ENCODE measurements at regions not wholly inside any gene's neighbourhood (a gene's known extent, or its start where the extent isn't known, plus 50 kb on each side); places are given as distances from the start of the nearest gene placed in this dataset.

- DNase-seq, result no peak
These were observed 191.3 kb upstream of the CRY1 start for GRCh38 chr12:107284692-107285091.

GRCh38 chr12:107287436-107288413 lies 194.4 kb upstream of the CRY1 start:
- DNase-seq, result peak; percentile 3

DNA sequence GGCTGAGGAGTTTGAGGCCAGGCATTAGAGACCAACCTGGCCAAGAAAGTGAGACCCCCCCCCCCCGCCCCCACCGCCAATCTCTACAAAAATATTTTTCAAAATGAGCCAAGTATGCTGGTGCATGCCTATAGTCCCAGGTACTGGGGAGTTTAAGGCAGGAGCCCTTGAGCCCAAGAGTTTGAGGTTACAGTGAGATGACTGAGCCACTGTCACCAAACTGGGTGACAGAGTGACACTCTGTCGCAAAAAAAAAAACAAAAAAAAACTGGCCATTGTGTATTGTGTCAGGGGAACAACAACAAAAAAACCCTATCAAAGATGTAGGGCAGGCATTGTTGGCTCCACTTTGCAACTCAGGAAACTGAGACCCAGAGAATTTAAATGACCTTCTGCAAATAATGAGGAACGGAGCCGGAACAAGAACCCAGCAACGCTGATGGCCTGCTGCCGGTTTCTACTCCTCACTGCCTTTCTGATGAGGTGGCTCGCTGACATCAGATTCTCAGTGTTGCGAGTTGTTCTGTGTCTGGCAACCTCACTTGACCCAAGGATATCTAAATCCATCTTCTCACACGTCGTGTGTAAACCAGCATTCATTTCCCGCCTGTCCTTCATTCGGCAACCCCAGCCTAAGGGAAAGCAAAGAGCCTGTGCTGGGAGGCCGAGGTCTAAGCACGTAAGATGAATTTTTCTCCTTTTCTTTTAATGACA lies 195.2 kb upstream of the CRY1 start:
- no peak for DNase-seq

DNA sequence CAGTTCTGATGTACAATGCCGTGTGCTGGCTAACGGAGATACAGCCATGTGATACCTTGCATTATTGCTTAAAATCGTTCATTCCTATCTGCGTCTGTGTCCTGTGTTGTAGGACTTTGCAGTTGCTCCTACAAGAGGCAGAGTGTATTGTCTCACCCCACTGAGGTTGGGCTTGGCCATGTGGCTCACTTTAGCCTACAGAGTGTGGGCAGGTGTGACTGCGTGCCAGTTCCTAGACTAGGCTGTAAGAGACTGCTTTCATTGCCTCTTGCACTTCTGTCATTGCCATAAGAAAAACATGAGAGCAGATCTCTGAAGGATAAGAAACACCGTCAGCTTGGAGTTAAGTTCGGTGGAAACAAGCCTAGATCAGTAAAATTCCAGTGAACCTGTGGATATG lies 197.7 kb upstream of the CRY1 start:
- no peak for DNase-seq

- DNase-seq, result peak; percentile 21
These were observed 203.3 kb upstream of the CRY1 start for GRCh38 chr12:107296681-107297089.

DNA sequence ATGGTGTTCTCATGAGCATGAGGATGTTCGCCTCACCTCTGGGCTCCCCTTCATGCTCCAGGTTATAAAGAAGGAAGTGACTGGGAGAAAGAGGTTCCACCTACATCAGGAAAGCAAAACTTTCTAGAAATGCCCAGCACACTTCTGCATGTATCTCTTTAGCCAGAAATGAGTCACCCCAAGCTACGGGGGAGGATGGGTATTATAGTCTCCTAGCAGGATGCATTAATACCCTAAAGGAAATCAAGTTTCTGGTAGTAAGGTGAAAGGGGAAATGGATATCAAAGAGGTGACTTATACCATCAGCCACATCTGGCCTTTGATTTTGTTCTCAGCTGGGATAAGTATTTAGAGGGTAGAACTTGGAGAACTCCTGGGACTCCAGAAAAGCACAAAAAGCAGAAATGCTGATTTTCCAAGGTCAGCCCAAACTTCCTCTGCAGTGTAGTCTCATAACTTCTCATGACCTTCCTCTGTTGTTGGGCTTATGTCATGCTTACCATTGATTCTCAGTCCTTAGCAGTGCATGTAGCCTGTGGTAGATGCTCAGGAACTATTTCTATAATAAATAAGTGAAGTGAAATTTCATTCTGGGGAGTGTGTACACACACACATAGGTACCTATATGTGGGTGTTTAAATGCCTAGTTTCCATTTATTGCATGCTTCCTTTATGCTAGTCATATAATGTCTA lies 209.4 kb upstream of the CRY1 start:
- DNase-seq, result peak; percentile 6

DNA sequence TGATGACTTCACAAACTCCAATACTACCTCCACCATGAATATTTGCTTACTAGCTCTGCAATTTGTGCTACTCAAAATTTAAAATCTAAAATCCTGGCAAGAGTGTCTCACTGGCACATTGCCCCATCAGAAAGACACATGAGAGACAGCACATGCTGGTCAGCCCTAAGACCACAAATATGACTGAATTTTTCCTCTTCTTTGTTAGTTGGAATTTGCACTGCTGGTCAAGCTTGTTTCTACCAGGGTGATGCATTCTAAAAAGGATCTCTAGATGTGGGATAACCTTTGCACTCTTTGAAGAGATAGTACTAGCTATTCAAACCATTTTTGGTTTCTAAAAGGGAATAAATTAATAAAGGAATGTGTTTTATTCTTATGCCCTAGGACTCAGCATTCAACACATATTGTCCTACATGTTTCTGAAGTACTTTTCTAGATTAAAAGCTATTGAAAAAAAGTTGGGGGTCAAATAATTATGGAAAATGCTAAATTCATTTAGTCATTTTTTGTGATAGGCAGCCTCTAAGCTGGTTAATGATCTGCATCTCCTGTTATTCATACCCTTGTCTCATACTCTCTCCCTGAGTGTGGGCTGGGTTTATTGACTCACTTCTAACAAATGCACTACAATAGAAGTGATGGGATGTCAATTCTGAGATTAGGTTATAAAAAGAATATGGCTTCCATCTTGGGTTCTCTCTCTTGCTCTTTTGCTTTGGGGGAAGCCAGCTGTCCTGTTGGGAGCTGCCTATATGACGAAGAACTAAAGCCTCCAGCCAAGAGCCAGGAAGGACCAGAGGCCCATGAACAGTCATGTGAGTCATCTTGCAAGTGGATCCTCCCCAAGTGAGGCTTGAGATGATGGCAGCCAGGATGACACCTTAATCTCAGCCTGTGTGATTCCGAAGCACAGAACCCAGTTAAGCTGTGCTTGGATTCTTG lies 211.5 kb upstream of the CRY1 start:
- peak; percentile 19 for DNase-seq

DNA sequence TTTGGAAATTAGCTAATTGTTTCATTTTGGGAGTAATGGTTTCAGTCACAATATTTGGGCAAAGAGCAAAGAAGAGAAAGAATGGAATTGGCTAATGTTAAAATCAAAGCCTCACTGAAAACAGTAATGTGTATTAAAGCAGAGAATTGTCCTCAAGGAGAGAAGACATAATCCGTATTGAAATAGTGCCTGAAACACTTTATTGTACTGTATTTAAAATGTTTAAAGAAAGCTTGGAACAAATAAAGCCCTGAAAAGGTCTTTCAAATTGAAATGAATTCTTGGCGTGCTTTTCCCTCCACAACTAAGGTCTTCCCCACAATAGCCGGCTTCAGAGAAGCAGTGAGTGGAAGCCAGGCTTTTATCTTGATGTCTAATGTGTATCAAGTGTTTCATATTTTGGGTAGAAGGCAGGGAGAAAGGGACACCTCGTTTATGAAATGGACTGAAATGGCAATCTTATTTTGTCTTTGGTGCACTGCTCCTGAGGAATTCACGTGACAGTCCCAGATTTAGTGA lies 212.9 kb upstream of the CRY1 start:
- DNase-seq, result no peak

DNA sequence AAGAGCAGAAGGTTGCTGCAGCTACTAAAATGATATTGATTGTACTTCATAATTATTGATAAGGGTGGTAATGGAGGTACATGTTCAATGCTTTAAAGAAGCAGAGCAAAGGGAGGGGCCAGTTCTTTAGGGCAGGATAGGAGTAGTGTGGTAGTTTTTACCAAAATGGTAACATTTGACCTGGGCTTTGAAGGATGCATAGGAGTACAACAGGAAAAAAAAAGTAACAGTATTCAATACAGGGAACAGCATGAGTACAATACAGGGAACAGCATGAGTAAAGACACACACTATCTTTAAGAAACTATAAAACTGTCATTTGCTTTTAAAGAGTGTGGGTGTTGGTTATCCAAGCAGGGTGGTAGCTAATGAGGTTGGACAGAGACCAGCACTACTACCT lies 215.0 kb upstream of the CRY1 start:
- DNase-seq, result no peak

GRCh38 chr12:107309020-107309419 lies 215.7 kb upstream of the CRY1 start:
- no peak for DNase-seq

DNA sequence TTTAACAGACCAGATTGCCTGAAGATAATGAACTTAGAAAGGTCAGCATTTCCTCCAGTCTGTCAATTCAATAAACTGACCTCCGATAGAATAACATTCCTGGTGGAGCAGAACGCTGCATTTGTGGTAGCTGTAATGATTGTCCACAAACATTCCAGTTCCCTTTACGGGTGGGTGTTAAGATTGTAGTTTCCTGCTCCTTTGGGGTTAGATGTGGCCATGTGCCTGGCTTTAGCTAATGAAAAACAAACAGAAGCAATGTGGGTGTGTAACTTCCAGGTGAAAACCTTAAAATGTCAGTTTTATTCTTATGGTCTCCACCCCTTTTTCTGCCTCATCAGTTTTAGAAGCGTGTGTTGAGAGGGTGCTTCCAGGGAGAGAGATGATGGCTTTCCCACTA lies 217.3 kb upstream of the CRY1 start:
- no peak for DNase-seq

DNA sequence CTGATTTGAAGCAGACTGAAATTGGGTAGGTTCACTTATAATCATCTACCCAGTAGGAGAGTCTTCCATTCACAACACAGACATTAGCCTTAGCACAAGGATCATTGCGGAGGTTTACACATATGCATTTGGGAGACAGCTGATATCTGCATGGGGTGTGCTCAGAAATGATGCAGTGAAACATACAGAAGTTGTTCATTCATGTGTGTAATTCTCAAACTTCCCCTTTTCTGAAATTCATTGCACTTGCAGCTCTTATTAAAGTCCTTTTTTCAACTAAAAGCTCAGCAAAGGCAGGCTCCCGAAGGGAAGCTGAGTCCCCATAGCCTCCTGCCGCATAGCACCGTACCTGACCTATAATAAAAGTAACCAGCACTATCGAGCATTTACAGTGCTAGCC lies 218.3 kb upstream of the CRY1 start:
- DNase-seq, result no peak

DNA sequence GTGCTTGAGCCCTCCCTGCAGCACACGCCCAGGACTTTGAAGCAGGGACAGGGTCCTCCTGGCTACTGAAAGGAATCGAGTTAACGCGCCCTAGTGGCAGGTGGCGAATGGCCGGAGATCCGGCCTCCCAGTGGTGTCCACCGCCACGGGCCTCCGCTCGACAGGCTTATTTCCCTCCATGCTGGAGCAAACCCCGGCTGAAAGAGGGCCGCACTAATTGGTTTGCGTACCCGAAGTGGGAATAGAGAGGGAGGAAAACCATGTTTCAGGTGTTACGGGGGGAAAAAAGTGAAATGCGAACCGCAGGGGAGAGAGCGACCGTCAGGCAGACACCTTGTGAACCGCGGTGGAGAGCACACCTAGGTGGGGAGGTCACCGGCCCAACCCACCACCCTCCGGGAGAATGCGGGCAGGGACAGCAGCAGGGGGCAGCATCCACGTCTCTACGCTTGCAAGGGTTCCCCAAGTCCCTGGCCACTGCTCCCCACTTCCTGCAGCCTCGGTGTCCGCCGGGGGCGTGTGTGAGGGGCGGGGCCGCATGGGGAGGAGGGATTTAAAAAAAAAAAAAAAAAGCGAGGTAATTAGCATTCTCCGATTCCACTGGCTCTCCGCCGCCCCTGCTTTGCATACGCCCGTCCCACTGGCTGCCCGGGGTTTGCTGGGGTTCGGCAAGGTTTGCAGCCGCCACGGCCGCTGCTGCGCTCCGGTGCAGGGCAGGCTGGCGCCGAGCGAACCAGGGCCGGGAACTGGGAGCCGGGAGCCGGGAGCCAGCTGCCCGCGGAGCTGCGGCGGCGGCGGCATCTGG lies 224.6 kb upstream of the CRY1 start:
- DNase-seq, result peak; percentile 84

GRCh38 chr12:107318556-107318805 lies 225.1 kb upstream of the CRY1 start:
- DNase-seq, result no peak

GRCh38 chr12:107318806-107319532 lies 225.6 kb upstream of the CRY1 start:
- peak; percentile 53 for DNase-seq

DNA sequence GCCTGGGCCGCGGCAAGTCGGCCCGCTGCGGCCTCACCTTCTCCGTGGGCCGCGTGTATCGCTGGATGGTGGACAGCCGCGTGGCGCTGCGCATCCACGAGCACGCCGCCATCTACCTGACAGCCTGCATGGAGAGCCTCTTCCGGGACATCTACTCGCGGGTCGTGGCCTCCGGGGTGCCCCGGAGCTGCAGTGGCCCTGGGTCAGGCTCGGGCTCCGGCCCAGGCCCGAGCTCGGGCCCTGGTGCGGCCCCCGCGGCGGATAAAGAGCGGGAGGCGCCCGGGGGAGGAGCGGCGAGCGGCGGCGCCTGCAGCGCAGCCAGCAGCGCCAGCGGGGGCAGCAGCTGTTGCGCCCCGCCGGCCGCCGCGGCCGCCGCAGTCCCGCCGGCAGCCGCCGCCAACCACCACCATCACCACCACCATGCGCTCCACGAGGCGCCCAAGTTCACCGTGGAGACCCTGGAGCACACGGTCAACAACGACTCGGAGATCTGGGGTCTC lies 226.2 kb upstream of the CRY1 start:
- DNase-seq, result peak; percentile 22

DNA sequence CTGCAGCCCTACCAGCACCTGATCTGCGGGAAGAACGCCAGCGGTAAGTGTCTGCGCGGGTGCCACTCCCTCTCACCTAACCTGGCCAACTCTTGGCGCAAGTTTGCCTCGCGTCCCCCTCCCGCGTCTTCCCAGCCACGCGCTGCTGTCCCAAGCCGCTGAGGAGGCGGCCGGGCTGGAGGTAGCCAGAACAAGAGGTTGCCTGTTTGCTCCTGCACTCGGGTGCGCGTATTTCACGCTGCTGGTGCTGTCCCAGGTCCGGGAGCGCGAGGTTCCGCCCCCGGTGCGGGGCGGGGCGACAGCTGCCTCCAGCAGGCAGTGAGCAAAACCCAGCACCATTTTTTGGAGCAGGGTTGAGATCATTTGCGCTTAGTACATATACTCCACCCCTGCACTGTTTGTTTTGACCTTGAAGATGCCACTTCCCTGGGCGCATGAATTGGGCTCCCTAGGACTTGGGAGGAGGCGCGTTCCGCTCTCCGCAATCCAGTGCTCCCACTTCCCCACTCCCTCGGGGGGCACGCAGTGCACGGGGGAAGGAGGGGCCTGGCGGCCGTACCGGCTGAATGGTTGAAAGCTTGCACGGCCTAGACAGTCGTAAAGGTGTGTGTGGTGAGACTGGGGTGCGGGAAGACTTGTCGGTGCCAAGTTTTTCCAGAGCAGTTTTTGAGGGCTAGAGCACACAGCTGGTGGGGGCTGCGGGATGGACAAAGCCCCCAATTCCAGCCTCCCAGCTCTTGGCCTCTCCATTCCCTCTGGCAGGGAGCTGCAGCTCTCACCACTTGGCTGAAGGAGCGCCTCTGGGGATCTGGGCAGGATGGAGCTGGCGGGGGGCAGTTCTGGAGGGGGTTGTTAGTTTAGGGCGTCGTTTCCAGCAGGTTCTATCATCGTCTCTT lies 226.9 kb upstream of the CRY1 start:
- DNase-seq, result peak; percentile 61

DNA sequence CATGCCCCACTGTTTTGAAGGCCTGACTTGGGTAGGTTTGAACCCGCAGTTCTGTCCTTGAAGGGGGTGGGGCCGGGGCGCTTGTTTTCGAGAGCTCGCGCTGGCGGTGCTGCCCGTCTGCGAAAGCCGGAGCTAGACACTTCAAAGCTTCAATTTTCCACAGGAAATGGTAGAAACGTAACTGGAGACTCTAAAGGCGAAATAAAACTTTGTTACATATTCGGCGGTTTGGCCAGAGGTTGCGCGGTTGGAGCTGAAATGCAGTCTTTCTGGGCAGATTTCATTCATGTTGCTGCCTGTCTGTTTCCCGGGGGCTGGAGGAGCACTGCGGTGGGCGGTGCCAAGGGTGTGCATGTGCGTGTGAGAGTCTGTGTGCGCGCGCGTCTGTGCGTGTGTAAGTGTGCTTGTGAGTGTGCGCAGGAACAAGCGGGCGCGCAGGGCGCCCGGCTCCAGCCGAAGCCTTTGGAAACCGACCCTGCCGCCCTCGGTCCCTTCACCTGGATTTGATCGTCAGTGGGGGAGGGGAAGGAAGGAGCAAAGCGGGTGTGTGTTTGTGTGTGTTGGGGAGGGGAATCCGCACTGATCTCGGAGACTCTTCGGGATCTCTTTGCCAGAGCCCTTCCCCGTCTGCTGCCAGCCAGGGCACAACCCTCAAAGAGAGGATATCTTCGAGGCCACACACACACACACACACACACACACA lies 227.7 kb upstream of the CRY1 start:
- DNase-seq, result peak; percentile 11

GRCh38 chr12:107322063-107322462 lies 228.7 kb upstream of the CRY1 start:
- DNase-seq, result no peak

Measured in EL (cell line).